IgD-negative memory B cell (primary cell): ENCODE measurements at regions not wholly inside any gene's neighbourhood (a gene's known extent, or its start where the extent isn't known, plus 50 kb on each side); places are given as distances from the start of the nearest gene placed in this dataset.

ENCODE experiments used
- H3K27ac Mint-ChIP-seq, 3 donors: one replicate each; pipeline ENCODE4 v1.8.0; 2020 to 2022; ENCODE audit warnings: mild to moderate bottlenecking in 3 of 3, mixed read lengths in 3 of 3, moderate library complexity in 1 of 3
- H3K27me3 Mint-ChIP-seq: one replicate; pipeline ENCODE4 v1.8.0; 2021; ENCODE audit warnings: mixed read lengths
- H3K36me3 Mint-ChIP-seq: one replicate; pipeline ENCODE4 v1.8.0; 2020; ENCODE audit warnings: mild to moderate bottlenecking, mixed read lengths
- H3K4me1 Mint-ChIP-seq, 3 donors: one replicate each; pipeline ENCODE4 v1.8.0; 2020 to 2022; ENCODE audit warnings: mixed read lengths in 3 of 3, mild to moderate bottlenecking in 1 of 3
- H3K4me3 Mint-ChIP-seq, 4 donors: one replicate each; pipeline ENCODE4 v1.8.0; 2020 to 2022; ENCODE audit warnings: mild to moderate bottlenecking in 4 of 4, mixed read lengths in 4 of 4, moderate library complexity in 3 of 4
- H3K9me3 Mint-ChIP-seq, 3 donors: one replicate each; pipeline ENCODE4 v1.8.0; 2020 to 2021; ENCODE audit warnings: mixed read lengths in 3 of 3, mild to moderate bottlenecking in 1 of 3

DNA sequence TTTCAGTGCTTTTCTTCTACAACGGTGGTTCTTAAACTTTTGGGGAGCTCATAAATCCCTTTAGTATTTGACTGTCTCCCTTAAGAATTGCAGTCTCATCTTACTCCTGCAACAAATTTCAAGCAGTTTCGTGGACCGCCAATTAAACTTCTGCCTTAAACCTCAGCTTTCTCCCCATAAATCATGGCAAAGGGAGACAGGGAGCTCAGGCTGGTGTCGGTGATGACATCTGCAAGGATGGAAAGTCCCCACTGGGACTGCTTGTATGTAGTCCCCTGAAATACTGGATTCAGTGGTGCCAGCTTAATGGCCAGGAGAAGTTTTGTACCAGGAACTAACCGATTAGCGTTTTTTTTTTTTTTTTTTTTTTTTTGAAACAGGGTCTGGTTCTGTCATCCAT is 148.7 kb upstream of the ITGA6 start:
- Mint-ChIP-seq H3K27ac (no peak overlapping the region), H3K4me1 (peaks cover 8 to 9% (median 9%) of the 10 kb centered on the region in 3 donors), H3K9me3 (peaks cover 0 to 4% (median 3%) of the 10 kb centered on the region in 3 donors), H3K4me3 (no peak overlapping the region), H3K27me3 (peaks cover 18% of the 10 kb centered on the region), H3K36me3 (no peaks in the 10 kb centered on the region)

DNA sequence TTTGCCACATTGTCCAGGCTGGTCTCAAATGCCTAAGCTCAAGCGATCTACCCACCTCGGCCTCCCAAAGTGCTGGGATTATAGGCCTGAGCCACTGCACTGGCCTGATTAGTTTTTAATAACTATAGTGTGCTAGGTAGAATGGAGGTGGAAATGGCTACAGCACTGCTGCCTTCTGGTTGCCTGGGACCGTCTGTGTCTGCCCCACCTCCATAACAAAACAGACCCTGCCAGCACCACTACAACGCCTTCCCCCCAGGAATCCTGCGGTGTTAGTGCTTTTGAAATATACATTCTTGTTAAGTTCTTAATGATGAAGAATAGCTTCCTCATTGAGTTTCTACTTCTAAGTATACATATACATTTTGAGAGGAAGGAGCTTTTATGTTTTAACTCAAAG is 148.2 kb upstream of the ITGA6 start:
- Mint-ChIP-seq H3K27me3 (peaks cover 18% of the 10 kb centered on the region), H3K36me3 (no peaks in the 10 kb centered on the region), H3K4me3 (no peak overlapping the region), H3K9me3 (peaks cover 0 to 4% (median 3%) of the 10 kb centered on the region in 3 donors), H3K4me1 (peaks cover 8 to 9% (median 9%) of the 10 kb centered on the region in 3 donors), H3K27ac (no peak overlapping the region)

DNA sequence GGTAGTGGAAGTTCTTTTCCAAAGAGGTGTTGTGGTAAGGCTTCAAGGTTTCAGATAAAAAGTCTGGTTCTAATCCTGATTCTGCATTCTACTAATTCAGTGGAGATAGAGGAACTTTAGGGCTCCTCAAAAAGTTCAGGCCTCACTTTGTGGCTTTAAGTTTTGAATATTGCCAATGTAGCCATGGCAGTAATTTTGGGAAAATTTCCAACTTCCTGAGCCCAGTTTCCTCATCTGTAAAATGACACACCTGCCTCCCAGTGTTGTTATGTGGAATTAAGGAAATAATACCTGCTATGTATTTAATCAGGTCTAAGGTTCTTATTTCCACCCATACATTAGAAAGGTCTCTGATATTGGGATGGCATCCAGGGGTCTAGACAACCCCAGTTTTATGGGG is 147.6 kb upstream of the ITGA6 start:
- H3K27me3 Mint-ChIP-seq, result peaks cover 18% of the 10 kb centered on the region
- H3K36me3 Mint-ChIP-seq, result no peaks in the 10 kb centered on the region
- no peak overlapping the region for H3K27ac Mint-ChIP-seq

DNA sequence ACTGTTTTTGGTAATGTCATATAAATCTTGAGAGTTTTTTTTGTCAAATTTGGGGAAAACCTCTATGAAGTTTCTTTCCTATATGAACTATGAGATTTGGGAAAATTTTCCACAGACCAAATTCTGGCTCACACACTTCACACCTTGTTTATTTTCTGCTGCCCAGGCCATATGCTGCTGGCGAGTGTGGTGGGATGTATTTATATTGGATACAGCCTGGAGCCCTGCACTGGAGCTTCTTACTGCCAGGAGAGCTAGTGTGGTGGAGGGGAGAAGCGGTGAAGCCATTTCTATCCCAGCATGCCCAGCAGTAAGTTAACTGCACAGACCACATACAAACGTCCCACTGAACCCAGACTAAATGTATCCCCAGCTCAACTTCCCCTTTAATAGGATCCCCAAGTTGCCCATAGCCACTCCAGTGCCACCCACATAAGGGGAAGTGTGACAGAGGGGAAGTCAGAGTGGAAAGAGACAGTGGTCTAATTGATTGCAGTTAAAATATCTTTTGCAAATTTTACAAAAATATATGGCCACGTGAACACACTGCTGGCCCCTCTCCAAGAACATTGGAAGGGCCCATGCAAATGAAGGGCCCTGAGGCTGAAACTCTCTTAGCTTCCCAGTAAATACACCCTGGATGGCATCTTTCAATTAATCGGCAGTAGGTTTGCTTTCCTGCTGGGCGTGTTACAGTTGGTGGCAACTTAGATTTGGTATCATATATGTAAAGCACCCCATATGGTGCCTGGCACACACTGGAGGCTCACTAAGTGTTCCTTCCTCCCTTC is 146.6 kb upstream of the ITGA6 start:
- Mint-ChIP-seq H3K36me3 (no peaks in the 10 kb centered on the region), H3K27ac (peak overlapping the region in 1 of 3 donors; percentile 19), H3K27me3 (peaks cover 12% of the 10 kb centered on the region), H3K9me3 (peaks cover 0 to 4% (median 3%) of the 10 kb centered on the region in 3 donors), H3K4me1 (peaks cover 9 to 11% (median 9%) of the 10 kb centered on the region in 3 donors), H3K4me3 (peak overlapping the region in 2 of 4 donors; percentile 41 to 79)

More for the DNA sequence above, 147.6 kb upstream of the ITGA6 start:
- peaks cover 8 to 9% (median 9%) of the 10 kb centered on the region in 3 donors for H3K4me1 Mint-ChIP-seq
- peaks cover 0 to 4% (median 3%) of the 10 kb centered on the region in 3 donors for H3K9me3 Mint-ChIP-seq
- H3K4me3 Mint-ChIP-seq, result no peak overlapping the region

DNA sequence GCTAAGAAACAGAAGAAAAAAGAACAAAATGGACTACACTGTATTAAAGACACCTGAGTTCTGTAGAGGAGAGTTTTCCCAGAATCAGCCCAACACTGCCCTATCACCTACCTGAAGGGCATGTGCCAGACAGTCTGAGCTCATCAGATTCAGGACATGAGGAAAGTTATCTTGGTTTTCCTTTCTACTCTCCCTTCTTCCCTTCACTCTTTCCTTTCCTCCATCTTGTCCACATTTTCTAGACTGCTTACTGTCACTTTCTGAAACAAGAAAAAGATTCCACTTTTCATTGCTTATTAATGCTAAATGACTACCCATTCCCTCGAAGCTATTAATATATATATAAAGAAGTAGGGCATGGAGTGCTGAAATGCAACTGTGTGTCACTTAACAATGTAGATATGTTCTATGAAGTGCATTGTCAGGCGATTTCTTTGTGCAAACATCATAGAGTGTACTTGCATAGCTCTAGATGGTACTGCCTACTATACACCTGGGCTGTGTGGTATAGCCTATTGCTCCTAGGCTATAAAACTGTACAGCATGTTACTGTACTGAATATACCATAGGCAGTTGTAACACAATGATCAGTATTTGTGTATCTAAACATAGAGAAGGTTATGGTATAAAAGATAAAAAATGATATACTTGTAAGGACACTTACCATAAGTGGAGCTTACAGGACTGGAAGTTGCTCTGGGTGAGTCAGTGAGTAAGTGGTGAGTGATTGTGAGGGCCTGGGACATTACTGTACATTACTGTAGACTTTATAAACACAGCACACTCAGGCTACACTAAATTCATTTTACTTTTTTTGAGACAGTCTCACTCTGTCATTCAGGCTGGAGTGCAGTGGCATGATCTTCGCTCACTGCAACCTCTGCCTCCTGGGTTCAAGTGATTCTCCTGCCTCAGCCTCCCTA is 145.5 kb upstream of the ITGA6 start:
- Mint-ChIP-seq H3K27ac (no peak overlapping the region), H3K4me1 (peaks cover 9 to 13% (median 9%) of the 10 kb centered on the region in 3 donors), H3K27me3 (peaks cover 6% of the 10 kb centered on the region), H3K4me3 (no peak overlapping the region), H3K9me3 (peaks cover 0 to 3% (median 0%) of the 10 kb centered on the region in 3 donors), H3K36me3 (no peaks in the 10 kb centered on the region)

DNA sequence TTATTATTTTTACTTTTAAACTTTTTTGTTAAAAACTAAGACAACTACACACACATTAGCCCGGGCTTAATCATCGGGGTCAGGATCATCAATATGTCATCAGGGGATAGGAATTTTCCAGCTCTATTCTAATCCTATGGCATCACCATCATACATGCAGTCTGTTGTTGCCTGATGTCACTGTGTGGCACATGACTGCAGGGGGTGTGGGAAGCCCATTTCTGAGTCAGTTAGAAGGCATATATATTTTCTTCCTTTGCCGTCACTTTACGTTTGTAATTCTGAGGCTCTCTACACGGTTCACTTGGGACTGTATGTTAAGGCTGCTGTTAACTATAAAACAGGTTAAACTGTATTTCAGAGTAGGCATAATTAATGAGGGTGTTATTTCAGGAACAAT is 144.4 kb upstream of the ITGA6 start:
- Mint-ChIP-seq H3K9me3 (no peaks in the 10 kb centered on the region), H3K36me3 (no peaks in the 10 kb centered on the region), H3K4me1 (peaks cover 9 to 13% (median 9%) of the 10 kb centered on the region in 3 donors), H3K4me3 (peak overlapping the region in 1 of 4 donors; percentile 39), H3K27me3 (peaks cover 6% of the 10 kb centered on the region), H3K27ac (no peak overlapping the region)

DNA sequence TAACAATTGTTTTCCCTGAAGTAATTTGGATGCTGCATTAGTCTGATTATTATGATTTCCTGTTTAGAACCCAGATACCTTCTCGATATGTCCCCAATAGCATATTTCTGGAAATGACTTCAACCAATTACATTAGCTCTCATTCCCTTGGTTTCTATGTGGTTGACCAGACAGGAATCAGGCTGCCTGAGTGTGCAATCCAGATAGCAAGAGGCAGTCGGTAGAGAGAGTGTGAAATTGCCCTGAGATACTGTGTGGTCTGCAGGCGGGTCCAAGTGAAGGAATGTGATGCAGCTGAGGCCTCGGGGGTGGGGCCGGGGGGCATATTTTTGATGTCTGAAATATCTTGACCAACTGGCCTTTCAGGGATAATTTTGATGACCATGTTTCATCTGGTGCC is 143.9 kb upstream of the ITGA6 start:
- Mint-ChIP-seq H3K27me3 (peaks cover 6% of the 10 kb centered on the region), H3K36me3 (no peaks in the 10 kb centered on the region), H3K9me3 (no peaks in the 10 kb centered on the region), H3K4me3 (no peak overlapping the region), H3K4me1 (peaks cover 9 to 13% (median 9%) of the 10 kb centered on the region in 3 donors), H3K27ac (no peak overlapping the region)

DNA sequence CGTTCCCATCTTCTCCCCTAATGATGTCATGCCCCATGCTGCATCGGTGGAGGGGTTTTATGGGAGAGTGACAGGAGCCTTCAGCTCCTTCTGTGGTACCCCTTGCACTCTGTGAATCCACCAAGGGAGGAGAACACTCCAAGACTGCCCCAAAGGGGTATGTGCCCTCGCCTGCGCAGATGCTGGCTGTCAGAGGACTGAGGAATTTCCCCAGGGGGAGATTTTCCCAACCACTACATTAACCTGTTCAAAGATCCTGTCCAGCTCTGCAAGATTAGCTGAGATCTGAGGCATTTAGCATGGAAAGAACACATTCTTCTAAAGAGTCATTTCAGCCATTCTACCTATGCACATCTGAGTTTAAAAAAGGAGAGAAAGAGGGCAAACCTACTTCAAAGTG is 143.2 kb upstream of the ITGA6 start:
- no peak overlapping the region for H3K4me3 Mint-ChIP-seq
- no peaks in the 10 kb centered on the region for H3K36me3 Mint-ChIP-seq
- peaks cover 7% of the 10 kb centered on the region for H3K27me3 Mint-ChIP-seq
- H3K4me1 Mint-ChIP-seq, result peaks cover 9 to 13% (median 9%) of the 10 kb centered on the region in 3 donors
- no peak overlapping the region for H3K27ac Mint-ChIP-seq
- no peaks in the 10 kb centered on the region for H3K9me3 Mint-ChIP-seq

DNA sequence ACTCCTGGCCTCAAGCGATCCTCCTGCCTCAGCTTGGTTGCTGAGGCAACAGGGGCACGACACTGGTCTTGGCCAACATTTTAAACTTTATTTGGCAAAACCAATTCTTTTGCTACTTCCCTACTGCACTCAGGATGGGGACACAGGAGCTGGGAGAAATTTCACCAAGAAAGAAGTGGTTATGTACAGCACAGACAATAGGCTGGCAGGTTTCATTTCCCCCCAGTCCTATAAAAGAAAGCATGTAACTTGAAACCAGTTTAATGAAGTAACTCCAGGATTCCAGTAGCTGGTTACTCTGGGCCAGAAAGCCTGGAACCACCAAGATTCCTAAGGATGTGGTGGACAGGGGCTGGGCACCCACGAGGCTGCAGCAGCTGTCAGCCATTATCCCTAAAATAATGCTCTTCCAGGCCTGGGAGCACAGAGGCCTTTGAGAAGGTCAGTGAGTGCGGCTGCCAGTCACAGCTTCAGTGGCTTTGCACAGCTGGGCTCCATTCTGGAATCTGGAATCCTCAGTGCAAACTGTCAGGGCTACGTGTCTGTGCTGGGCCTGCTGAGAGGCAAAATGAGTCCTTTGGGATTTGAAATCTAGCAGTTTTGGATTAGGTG is 142.3 kb upstream of the ITGA6 start:
- H3K9me3 Mint-ChIP-seq, result no peaks in the 10 kb centered on the region
- H3K27ac Mint-ChIP-seq, result no peak overlapping the region
- no peak overlapping the region for H3K4me3 Mint-ChIP-seq
- no peaks in the 10 kb centered on the region for H3K36me3 Mint-ChIP-seq
- H3K4me1 Mint-ChIP-seq, result peaks cover 9 to 13% (median 9%) of the 10 kb centered on the region in 3 donors
- H3K27me3 Mint-ChIP-seq, result peaks cover 3% of the 10 kb centered on the region

DNA sequence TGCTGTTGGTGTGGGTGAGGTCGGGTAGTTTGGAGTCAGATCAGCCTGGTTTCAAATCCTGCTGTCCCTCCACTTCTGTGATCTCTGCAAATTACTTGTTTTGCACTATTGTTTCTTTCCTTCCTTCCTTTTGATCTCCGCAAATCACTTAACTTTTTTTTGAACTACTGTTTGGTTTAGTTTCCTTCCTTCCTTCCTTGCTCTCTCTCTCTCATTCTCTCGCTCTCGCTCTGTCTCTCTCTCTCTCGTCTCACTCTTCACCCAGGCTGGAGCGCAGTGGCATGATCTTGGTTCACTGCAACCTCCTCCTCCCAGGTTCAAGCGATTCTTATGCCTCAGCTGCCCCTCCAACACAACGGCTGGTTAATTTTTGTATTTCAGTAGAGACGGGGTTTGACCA is 141.6 kb upstream of the ITGA6 start:
- Mint-ChIP-seq H3K4me3 (peak overlapping the region in 1 of 4 donors; percentile 47), H3K27me3 (peaks cover 3% of the 10 kb centered on the region), H3K36me3 (no peaks in the 10 kb centered on the region), H3K9me3 (no peaks in the 10 kb centered on the region), H3K27ac (no peak overlapping the region), H3K4me1 (peaks cover 6 to 10% (median 6%) of the 10 kb centered on the region in 3 donors)

DNA sequence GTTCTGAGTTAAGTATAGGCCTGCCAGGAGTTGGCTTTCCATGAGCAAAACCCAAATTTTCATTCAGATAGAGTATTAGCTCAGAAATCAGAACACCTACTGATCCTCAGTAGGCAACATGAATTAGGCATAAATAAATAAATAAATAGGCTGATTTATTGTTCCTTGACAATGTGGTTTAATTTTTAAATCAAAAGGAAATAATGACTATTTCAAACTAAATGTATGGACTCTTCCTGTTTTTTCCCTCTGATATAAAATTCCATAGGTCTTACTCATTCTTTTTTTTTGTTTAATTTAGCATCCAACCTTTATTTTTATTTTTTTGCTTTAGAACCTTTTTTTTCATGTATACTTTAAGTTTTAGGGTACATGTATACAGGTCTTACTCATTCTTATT is 140.2 kb upstream of the ITGA6 start:
- Mint-ChIP-seq H3K36me3 (no peaks in the 10 kb centered on the region), H3K4me3 (no peak overlapping the region), H3K4me1 (peaks cover 0 to 5% (median 0%) of the 10 kb centered on the region in 3 donors), H3K27me3 (peaks cover 9% of the 10 kb centered on the region), H3K27ac (no peak overlapping the region), H3K9me3 (peaks cover 0 to 2% (median 0%) of the 10 kb centered on the region in 3 donors)

DNA sequence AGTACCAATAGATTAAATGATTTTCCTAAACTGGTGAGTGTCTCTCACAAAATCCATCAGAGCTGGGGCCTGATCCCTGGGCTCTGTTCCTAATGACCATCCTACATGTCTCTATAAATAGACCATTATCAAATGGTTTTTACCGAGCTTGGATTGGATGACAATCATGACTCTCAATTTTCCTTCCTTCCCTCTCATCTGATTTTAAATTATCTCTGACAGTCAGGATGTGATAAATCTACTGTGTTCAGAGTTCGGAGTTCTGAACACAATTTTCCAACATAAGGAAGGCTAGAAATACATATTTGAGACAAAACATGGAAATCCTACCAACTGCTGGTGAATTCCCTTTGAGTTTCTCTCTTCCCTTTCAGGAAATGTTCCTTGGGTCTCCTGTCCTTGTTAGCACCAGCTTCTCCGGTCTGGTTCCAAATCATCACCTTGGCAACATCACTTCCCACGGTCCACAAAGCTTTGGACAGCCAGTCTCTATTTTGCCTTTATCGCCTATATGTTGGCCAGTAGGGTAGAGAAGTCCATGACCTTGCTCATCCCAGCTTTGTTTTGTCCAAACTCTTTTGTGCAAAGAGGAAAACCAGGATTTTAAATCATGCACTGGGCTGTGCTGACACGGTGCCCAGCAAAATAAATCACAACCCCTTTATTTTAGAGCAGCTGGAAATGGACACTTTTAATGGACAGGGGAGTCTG is 139.6 kb upstream of the ITGA6 start:
- H3K9me3 Mint-ChIP-seq, result peaks cover 0 to 2% (median 0%) of the 10 kb centered on the region in 3 donors
- H3K27me3 Mint-ChIP-seq, result peaks cover 9% of the 10 kb centered on the region
- H3K27ac Mint-ChIP-seq, result no peak overlapping the region
- H3K4me3 Mint-ChIP-seq, result no peak overlapping the region
- H3K36me3 Mint-ChIP-seq, result no peaks in the 10 kb centered on the region
- H3K4me1 Mint-ChIP-seq, result peaks cover 0 to 5% (median 0%) of the 10 kb centered on the region in 3 donors

DNA sequence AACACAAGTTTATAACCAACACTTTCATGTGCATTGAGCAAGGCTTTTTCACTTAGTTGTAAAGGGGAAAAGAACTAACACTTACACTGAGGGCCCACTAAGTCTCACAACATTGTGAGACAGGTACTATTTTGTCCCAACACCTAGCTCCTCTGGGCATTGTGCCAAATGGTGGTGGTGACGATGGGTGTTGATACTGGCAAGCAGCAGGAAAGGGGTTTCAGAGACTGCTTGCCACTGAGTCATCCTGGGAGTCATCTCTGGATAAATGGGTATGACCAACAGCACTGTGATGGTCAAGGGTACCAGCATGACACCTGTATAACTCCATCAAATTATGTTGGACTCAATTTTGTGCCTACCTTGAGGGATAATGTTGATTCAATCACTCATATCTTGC is 138.8 kb upstream of the ITGA6 start:
- H3K9me3 Mint-ChIP-seq, result peaks cover 0 to 2% (median 0%) of the 10 kb centered on the region in 3 donors
- H3K27ac Mint-ChIP-seq, result no peak overlapping the region
- H3K4me3 Mint-ChIP-seq, result no peak overlapping the region
- no peaks in the 10 kb centered on the region for H3K36me3 Mint-ChIP-seq
- H3K4me1 Mint-ChIP-seq, result peaks cover 0 to 5% (median 0%) of the 10 kb centered on the region in 3 donors
- peaks cover 9% of the 10 kb centered on the region for H3K27me3 Mint-ChIP-seq

DNA sequence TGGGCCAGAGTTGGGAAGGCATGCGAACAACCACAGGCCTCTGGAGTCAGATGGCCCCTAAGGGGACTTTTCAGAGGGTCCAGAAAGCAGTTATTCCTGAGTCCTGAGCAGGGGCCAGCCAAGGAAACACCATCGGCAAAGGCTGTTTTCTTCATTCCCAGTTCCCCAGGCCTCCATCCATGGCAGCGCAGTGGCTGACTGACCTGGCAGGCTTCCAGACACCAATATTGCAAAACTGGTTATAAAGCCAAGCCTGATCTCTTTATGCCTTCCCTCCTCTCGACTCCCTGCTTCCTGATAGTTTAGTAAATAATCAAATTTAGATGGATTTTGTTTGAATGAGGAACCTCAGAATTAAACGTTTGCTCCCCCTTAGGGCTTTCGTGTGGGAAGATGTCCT is 133.4 kb upstream of the ITGA6 start:
- Mint-ChIP-seq H3K27me3 (peaks cover 22% of the 10 kb centered on the region), H3K9me3 (peaks cover 0 to 2% (median 1%) of the 10 kb centered on the region in 3 donors), H3K27ac (no peak overlapping the region), H3K4me3 (no peak overlapping the region), H3K4me1 (no peaks in the 10 kb centered on the region), H3K36me3 (no peaks in the 10 kb centered on the region)
